Muscle of arm (tissue), 1 donor: ENCODE measurements at regions not wholly inside any gene's neighbourhood (a gene's known extent, or its start where the extent isn't known, plus 50 kb on each side); places are given as distances from the start of the nearest gene placed in this dataset.

Source experiments
- DNase-seq: peaks from one replicate; pipeline ENCODE4 v3.0.0-alpha.2; 2013

GRCh38 chr3:148023994-148024393 lies 614.8 kb downstream of the ZIC1 start:
- no peak for DNase-seq

- DNase-seq = peak; percentile 7
Observed at GRCh38 chr3:148026009-148026588, 616.9 kb downstream of the ZIC1 start.

- no peak for DNase-seq
Observed at GRCh38 chr3:148030975-148031374, 621.8 kb downstream of the ZIC1 start.

GRCh38 chr3:148034353-148034752 lies 625.2 kb downstream of the ZIC1 start:
- DNase-seq = no peak

- DNase-seq = no peak
Observed at GRCh38 chr3:148036331-148036876, 627.2 kb downstream of the ZIC1 start.

GRCh38 chr3:148042663-148043445 lies 633.7 kb downstream of the ZIC1 start:
- DNase-seq = no peak

GRCh38 chr3:148044151-148044550 lies 635.0 kb downstream of the ZIC1 start:
- DNase-seq = peak; percentile 10

- no peak for DNase-seq
Observed at GRCh38 chr3:148054999-148055398, 642.7 kb upstream of the AGTR1 start.

GRCh38 chr3:148062590-148062989 lies 635.1 kb upstream of the AGTR1 start:
- no peak for DNase-seq

GRCh38 chr3:148066802-148067201 lies 630.9 kb upstream of the AGTR1 start:
- no peak for DNase-seq

- DNase-seq = no peak
Observed at GRCh38 chr3:148068466-148068865, 629.2 kb upstream of the AGTR1 start.

GRCh38 chr3:148070041-148070440 lies 627.7 kb upstream of the AGTR1 start:
- no peak for DNase-seq

- no peak for DNase-seq
Observed at GRCh38 chr3:148073721-148074456, 623.8 kb upstream of the AGTR1 start.

GRCh38 chr3:148074946-148075345 lies 622.8 kb upstream of the AGTR1 start:
- DNase-seq = no peak

GRCh38 chr3:148075771-148076716 lies 621.7 kb upstream of the AGTR1 start:
- peak; percentile 40 for DNase-seq

- DNase-seq = peak; percentile 15
Observed at GRCh38 chr3:148077318-148077923, 620.3 kb upstream of the AGTR1 start.

GRCh38 chr3:148077965-148078364 lies 619.7 kb upstream of the AGTR1 start:
- DNase-seq = no peak

- DNase-seq = no peak
Observed at GRCh38 chr3:148078658-148079057, 619.0 kb upstream of the AGTR1 start.

- DNase-seq = no peak
Observed at GRCh38 chr3:148079370-148079769, 618.3 kb upstream of the AGTR1 start.

GRCh38 chr3:148081926-148082325 lies 615.8 kb upstream of the AGTR1 start:
- DNase-seq = no peak
